Keratinocyte (primary cell): ENCODE measurements at regions not wholly inside any gene's neighbourhood (a gene's known extent, or its start where the extent isn't known, plus 50 kb on each side); places are given as distances from the start of the nearest gene placed in this dataset.

Experiments used
- DNase-seq: peaks from one replicate; pipeline ENCODE4 v3.0.0-alpha.2; 2011; ENCODE audit warnings: low read depth, missing footprints, low spot score
- FAIRE-seq: peaks from 2 replicates; lab custom pipeline; 2011; peaks lifted over from hg19 to GRCh38; lab: Jason Lieb, UNC
- H2AFZ ChIP-seq: 2 replicates; pipeline ENCODE4 v1.6.0; 2012; ENCODE audit warnings: low read length, control low read depth, inconsistent platforms; ENCODE audit not compliant: control insufficient read depth
- H3K27ac ChIP-seq: 2 replicates; pipeline ENCODE4 v1.5.1; 2011; ENCODE audit warnings: low read length; ENCODE audit not compliant: control insufficient read depth, insufficient read depth
- H3K27me3 ChIP-seq: 3 replicates; pipeline ENCODE4 v1.6.0; 2011; ENCODE audit warnings: low read length; ENCODE audit not compliant: control insufficient read depth, insufficient read depth; ENCODE audit errors: extremely low read depth
- H3K36me3 ChIP-seq, 2 experiments: 2 replicates in 1 of 2; 3 replicates in 1 of 2; pipeline ENCODE4 v1.5.1; 2011; ENCODE audit warnings: low read length in 2 of 2, mild to moderate bottlenecking in 1 of 2; ENCODE audit not compliant: control insufficient read depth in 2 of 2, insufficient read depth in 2 of 2; ENCODE audit errors: extremely low read depth in 1 of 2
- H3K4me1 ChIP-seq: 3 replicates; pipeline ENCODE4 v1.5.1; 2011; ENCODE audit warnings: low read length; ENCODE audit not compliant: control insufficient read depth, insufficient read depth; ENCODE audit errors: extremely low read depth
- H3K4me2 ChIP-seq: 3 replicates; pipeline ENCODE4 v1.6.0; 2011; ENCODE audit warnings: low read depth, low read length; ENCODE audit not compliant: control insufficient read depth, insufficient read depth; ENCODE audit errors: extremely low read depth
- H3K4me3 ChIP-seq, 3 experiments: fragments of 200-600 bp in 1 of 3; sonication (generic) in 1 of 3; 2 replicates in 2 of 3; 3 replicates in 1 of 3; pipeline ENCODE4 v1.5.1; 2011 to 2016; ENCODE audit warnings: low read length in 3 of 3, mild to moderate bottlenecking in 3 of 3, control low read depth in 2 of 3, inconsistent platforms in 1 of 3, low read depth in 1 of 3, mixed read lengths in 1 of 3, mixed run types in 1 of 3, moderate library complexity in 1 of 3; ENCODE audit not compliant: control insufficient read depth in 2 of 3, insufficient read depth in 2 of 3; ENCODE audit errors: extremely low read depth in 1 of 3
- H3K79me2 ChIP-seq: 2 replicates; pipeline ENCODE4 v1.6.0; 2012; ENCODE audit warnings: low read length; ENCODE audit not compliant: control insufficient read depth, insufficient read depth
- H3K9ac ChIP-seq: 3 replicates; pipeline ENCODE4 v1.6.0; 2011; ENCODE audit warnings: low read length; ENCODE audit not compliant: control insufficient read depth, insufficient read depth; ENCODE audit errors: extremely low read depth
- H3K9me1 ChIP-seq: 3 replicates; pipeline ENCODE4 v1.6.0; 2011; ENCODE audit warnings: low read length; ENCODE audit not compliant: control insufficient read depth, insufficient read depth; ENCODE audit errors: extremely low read depth
- H3K9me3 ChIP-seq: 2 replicates; pipeline ENCODE4 v1.5.1; 2012; ENCODE audit warnings: low read depth, low read length; ENCODE audit not compliant: control insufficient read depth
- H4K20me1 ChIP-seq: 3 replicates; pipeline ENCODE4 v1.6.0; 2011; ENCODE audit warnings: low read length; ENCODE audit not compliant: control insufficient read depth, insufficient read depth; ENCODE audit errors: extremely low read depth
- CTCF ChIP-seq, 3 experiments: IDR thresholded peaks in 1 of 3; conservative IDR thresholded peaks in 1 of 3; optimal IDR thresholded peaks in 1 of 3; 2 replicates in 2 of 3; 3 replicates in 1 of 3; pipeline versions ENCODE3 to v1.5.1; 2011; ENCODE audit warnings: low read length in 3 of 3, mild to moderate bottlenecking in 3 of 3, moderate library complexity in 2 of 3, control low read depth in 1 of 3, inconsistent platforms in 1 of 3; ENCODE audit not compliant: insufficient read depth in 2 of 3; ENCODE audit errors: extremely low read depth in 1 of 3
- EZH2 ChIP-seq: IDR thresholded peaks from one replicate; pipeline ENCODE4 v1.6.1; 2012; ENCODE audit warnings: inconsistent platforms, mild to moderate bottlenecking, low read length, moderate library complexity
- dilution Hi-C: fragments of 300-500 bp; cut with MboI; formaldehyde crosslinking; loops from one replicate; pipeline ENCODE4 v1.7.0; 2020; ENCODE audit warnings: low sequenced_read_pairs; ENCODE audit not compliant: extremely low pct_ligation_motif_present

- H2AFZ ChIP-seq: no peak overlapping the region
- dilution Hi-C loops: no loop called here
- H3K27ac ChIP-seq: no peak overlapping the region
- H3K9me3 ChIP-seq: no peaks in the 10 kb centered on the region
- no peaks in the 10 kb centered on the region for H3K4me1 ChIP-seq
- no peaks in the 10 kb centered on the region for H3K9me1 ChIP-seq
- no peak overlapping the region for H3K4me2 ChIP-seq
- no peaks in the 10 kb centered on the region for H4K20me1 ChIP-seq
- FAIRE-seq (no peak), DNase-seq (no peak)
- H3K79me2 ChIP-seq: no peaks in the 10 kb centered on the region
- no peak overlapping the region for H3K9ac ChIP-seq
- no peaks in the 10 kb centered on the region for H3K36me3 ChIP-seq
- H3K4me3 ChIP-seq: no peak overlapping the region
- no peaks in the 10 kb centered on the region for H3K27me3 ChIP-seq
- no peak for TF ChIP-seq EZH2
- TF ChIP-seq CTCF (optimal IDR thresholded peaks at IDR 0.05 in 1 of 3, IDR thresholded peaks at IDR 0.05 in 1 of 3, conservative IDR thresholded peaks at IDR 0.05 in 1 of 3; ENCODE audit: extremely low read depth in 1 of 3, insufficient read depth in 2 of 3, low read length in 3 of 3): no peak
Measured at GRCh38 chr12:13772264-13772663, 209.1 kb downstream of the GRIN2B start.

- Histone ChIP-seq H3K79me2 (no peaks in the 10 kb centered on the region), H3K36me3 (no peaks in the 10 kb centered on the region), H3K4me2 (no peak overlapping the region), H3K27me3 (no peaks in the 10 kb centered on the region), H3K4me1 (no peaks in the 10 kb centered on the region), H3K27ac (no peak overlapping the region), H3K9me1 (no peaks in the 10 kb centered on the region), H3K4me3 (no peak overlapping the region), H4K20me1 (no peaks in the 10 kb centered on the region), H3K9ac (no peak overlapping the region), H2AFZ (no peak overlapping the region), H3K9me3 (no peaks in the 10 kb centered on the region)
- no peak for TF ChIP-seq EZH2
- TF ChIP-seq CTCF (optimal IDR thresholded peaks at IDR 0.05 in 1 of 3, IDR thresholded peaks at IDR 0.05 in 1 of 3, conservative IDR thresholded peaks at IDR 0.05 in 1 of 3; ENCODE audit: extremely low read depth in 1 of 3, insufficient read depth in 2 of 3, low read length in 3 of 3): no peak
- dilution Hi-C loops: no loop called here
- DNase-seq (no peak), FAIRE-seq (no peak)
Measured at GRCh38 chr12:13770576-13770975, 210.8 kb downstream of the GRIN2B start.
